IMR-90 (cell line): ENCODE measurements at regions not wholly inside any gene's neighbourhood (a gene's known extent, or its start where the extent isn't known, plus 50 kb on each side); places are given as distances from the start of the nearest gene placed in this dataset.

Experiments used
- ATAC-seq: fragments of 200-7000 bp; cut with Tn5 transposase; 2 replicates; pipeline ENCODE4 v1.9.1; 2020; ENCODE audit warnings: low read depth, mild to moderate bottlenecking, moderate library complexity
- BruUV-seq: library from RNA; stranded (reverse); fragments of 400-500 nt; replicated peaks from 2 replicates; lab custom pipeline; 2021; lab: Mats Ljungman, UMichigan
- CTCF ChIA-PET: fragments of 300-600 bp; formaldehyde crosslinking; extraction: SDS; loops from one replicate; lab custom pipeline; 2021; ENCODE audit warnings: antibody characterized with exemption; lab: Yijun Ruan, JAX
- POLR2A ChIA-PET: fragments of 300-600 bp; sonication (Branson Sonifier 250); formaldehyde crosslinking; loops from one replicate; lab custom pipeline; 2022; ENCODE audit warnings: antibody characterized with exemption; ENCODE audit not compliant: unreplicated experiment; lab: Charles Lee
- DNase-seq: peaks from one replicate; pipeline ENCODE4 v3.0.0; 2013
- H2AFZ ChIP-seq: replicated peaks from 2 replicates; pipeline ENCODE3; 2013; ENCODE audit warnings: low read length, mild to moderate bottlenecking; ENCODE audit not compliant: poor library complexity
- H2AK5ac ChIP-seq: 2 replicates; pipeline ENCODE4 v1.6.1; 2013; ENCODE audit warnings: low read depth, low read length, inconsistent platforms
- H2AK9ac ChIP-seq: replicated peaks from 2 replicates; pipeline ENCODE3; 2013; ENCODE audit warnings: mild to moderate bottlenecking, low read depth, low read length, moderate library complexity; ENCODE audit not compliant: poor library complexity
- H2BK120ac ChIP-seq: 2 replicates; pipeline ENCODE4 v1.6.1; 2013; ENCODE audit warnings: low read depth, low read length, inconsistent platforms
- H2BK15ac ChIP-seq: 3 replicates; pipeline ENCODE4 v1.6.1; 2013; ENCODE audit warnings: low read depth, low read length, inconsistent platforms
- H2BK20ac ChIP-seq: 2 replicates; pipeline ENCODE4 v1.6.1; 2013; ENCODE audit warnings: low read depth, mild to moderate bottlenecking, inconsistent platforms, low read length, moderate library complexity
- H2BK5ac ChIP-seq: 2 replicates; pipeline ENCODE4 v1.6.1; 2013; ENCODE audit warnings: mild to moderate bottlenecking, low read depth, low read length, inconsistent platforms; ENCODE audit not compliant: poor library complexity, severe bottlenecking
- H3K14ac ChIP-seq: replicated peaks from 2 replicates; pipeline ENCODE4 v1.6.1; 2013; ENCODE audit warnings: low read depth, low read length, inconsistent platforms
- H3K18ac ChIP-seq: 2 replicates; pipeline ENCODE4 v1.6.1; 2013; ENCODE audit warnings: low read depth, low read length, control low read depth
- H3K23ac ChIP-seq: 2 replicates; pipeline ENCODE4 v1.6.1; 2013; ENCODE audit warnings: low read depth, low read length, inconsistent platforms
- H3K27ac ChIP-seq: 2 replicates; pipeline ENCODE4 v1.5.1; 2013; ENCODE audit warnings: mild to moderate bottlenecking, control low read depth, low read length; ENCODE audit not compliant: insufficient read depth
- H3K27me3 ChIP-seq: 2 replicates; pipeline ENCODE4 v1.6.1; 2013; ENCODE audit warnings: low read length; ENCODE audit not compliant: control insufficient read depth, insufficient read depth
- H3K36me3 ChIP-seq: 2 replicates; pipeline ENCODE4 v1.6.1; 2013; ENCODE audit warnings: low read length, mixed read lengths; ENCODE audit not compliant: control insufficient read depth, insufficient read depth
- H3K4ac ChIP-seq: 2 replicates; pipeline ENCODE4 v1.6.1; 2013; ENCODE audit warnings: low read depth, low read length, inconsistent platforms
- H3K4me1 ChIP-seq: 2 replicates; pipeline ENCODE4 v1.6.1; 2013; ENCODE audit warnings: low read length, mixed read lengths; ENCODE audit not compliant: control insufficient read depth, insufficient read depth
- H3K4me2 ChIP-seq: 2 replicates; pipeline ENCODE4 v1.6.1; 2013; ENCODE audit warnings: low read depth, mild to moderate bottlenecking, control low read depth, low read length, moderate library complexity
- H3K4me3 ChIP-seq: 2 replicates; pipeline ENCODE4 v1.5.1; 2013; ENCODE audit warnings: low read depth, mild to moderate bottlenecking, control low read depth, low read length, moderate library complexity; ENCODE audit not compliant: insufficient read depth
- H3K56ac ChIP-seq: 2 replicates; pipeline ENCODE4 v1.6.1; 2013; ENCODE audit warnings: low read length, inconsistent platforms; ENCODE audit not compliant: insufficient read depth; ENCODE audit errors: extremely low read depth
- H3K79me1 ChIP-seq, 2 experiments: 2 replicates each; pipeline ENCODE4 v1.6.1; 2013; ENCODE audit warnings: low read length in 2 of 2, inconsistent platforms in 1 of 2, low read depth in 1 of 2
- H3K9ac ChIP-seq: 2 replicates; pipeline ENCODE4 v1.6.1; 2013; ENCODE audit warnings: low read depth, low read length, control low read depth
- H3K9me1 ChIP-seq: 2 replicates; pipeline ENCODE4 v1.6.1; 2013; ENCODE audit warnings: low read length, inconsistent platforms; ENCODE audit not compliant: insufficient read depth
- H3K9me3 ChIP-seq: 2 replicates; pipeline ENCODE4 v1.6.1; 2013; ENCODE audit warnings: low read length; ENCODE audit not compliant: control insufficient read depth, insufficient read depth
- H4K20me1 ChIP-seq: 2 replicates; pipeline ENCODE4 v1.6.1; 2013; ENCODE audit warnings: low read length, inconsistent platforms; ENCODE audit not compliant: insufficient read depth
- H4K5ac ChIP-seq: 2 replicates; pipeline ENCODE4 v1.6.1; 2013; ENCODE audit warnings: mild to moderate bottlenecking, low read depth, low read length, control low read depth
- H4K8ac ChIP-seq, 2 experiments: 2 replicates each; pipeline ENCODE4 v1.6.1; 2013; ENCODE audit warnings: low read depth in 2 of 2, low read length in 2 of 2, control low read depth in 1 of 2, inconsistent platforms in 1 of 2
- H4K91ac ChIP-seq: 2 replicates; pipeline ENCODE4 v1.6.1; 2013; ENCODE audit warnings: low read depth, low read length, inconsistent platforms; ENCODE audit not compliant: insufficient read depth
- CEBPB ChIP-seq: IDR thresholded peaks from 2 replicates; pipeline ENCODE4 v1.6.1; 2012; ENCODE audit warnings: low read depth, low read length, improper control_type of control experiment
- USF2 ChIP-seq: fragments of 150-350 bp; IDR thresholded peaks from 2 replicates; pipeline ENCODE4 v1.6.1; 2017; ENCODE audit warnings: mild to moderate bottlenecking, antibody characterized with exemption, low read length, low read depth
- WGBS, 2 experiments: methylation state at CpG; one replicate each; pipeline versions ENCODE4 v1.1.5 to v1.1.7; 2013; ENCODE audit warnings: missing lambda C conversion rate in 2 of 2; ENCODE audit not compliant: insufficient read length in 1 of 2; ENCODE audit errors: extremely low coverage in 2 of 2; 5-methylcytosine and 5-hydroxymethylcytosine counted together
- dilution Hi-C: fragments of 300-500 bp; cut with HindIII; formaldehyde crosslinking; loops from one replicate; pipeline ENCODE4 v1.14.3; 2018; ENCODE audit warnings: low sequenced_read_pairs; ENCODE audit not compliant: unreplicated experiment
- in situ Hi-C: fragments of 300-500 bp; cut with MboI; formaldehyde crosslinking; loops from 3 replicates; pipeline ENCODE4 v1.14.3; 2019; ENCODE audit warnings: low sequenced_read_pairs, inconsistent platforms, mixed read lengths
- intact Hi-C: fragments of 100-400 bp; cut with micrococcal nuclease; formaldehyde crosslinking; loops from 2 replicates; pipeline ENCODE4 v1.10.0; 2022
- TF ChIP-seq, protein P1 (sequence below): fragments of 150-350 bp; IDR thresholded peaks from 2 replicates; pipeline ENCODE4 v1.6.1; 2016; ENCODE audit warnings: low read depth, mild to moderate bottlenecking, low read length, moderate library complexity, borderline replicate concordance
- TF ChIP-seq, protein P2 (sequence below): conservative IDR thresholded peaks from 2 replicates; pipeline ENCODE4 v1.5.1; 2012; ENCODE audit warnings: mild to moderate bottlenecking, low read depth, low read length, improper control_type of control experiment

GRCh38 chr15:95646484-95647273 lies 683.8 kb upstream of the NR2F2 start:
- no peak overlapping the region for H3K56ac ChIP-seq
- H2BK15ac ChIP-seq: no peak overlapping the region
- no peak overlapping the region for H3K4me2 ChIP-seq
- no CpG with 5 or more reads among the region's 8 CpGs for WGBS, 2 experiments
- dilution Hi-C loops: no loop called here
- H3K9ac ChIP-seq: no peak overlapping the region
- no peak overlapping the region for H3K4ac ChIP-seq
- H2BK120ac ChIP-seq: no peak overlapping the region
- no peak overlapping the region for H4K5ac ChIP-seq
- H3K14ac ChIP-seq: no peak overlapping the region
- ATAC-seq (no peak), DNase-seq (no peak)
- intact Hi-C loops: no loop called here
- H2BK5ac ChIP-seq: no peak overlapping the region
- H3K9me3 ChIP-seq: no peaks in the 10 kb centered on the region
- no peak overlapping the region for H4K8ac ChIP-seq
- CTCF ChIA-PET: no interaction called here
- H3K4me3 ChIP-seq: no peak overlapping the region
- H2BK20ac ChIP-seq: no peak overlapping the region
- no peak overlapping the region for H2AFZ ChIP-seq
- in situ Hi-C loops: no loop called here
- BruUV-seq: no TSS peak
- POLR2A ChIA-PET: interaction anchor here (0.5 kb wide), 1 partner anchor 20 kb away, joined by 3 read pairs; no protein-coding TSS in a partner anchor
- H3K18ac ChIP-seq: no peak overlapping the region
- H3K27me3 ChIP-seq: no peaks in the 10 kb centered on the region
- no peak overlapping the region for H2AK9ac ChIP-seq
- H3K4me1 ChIP-seq: no peaks in the 10 kb centered on the region; the same call in 1 of the 2 replicates
- no peaks in the 10 kb centered on the region for H3K9me1 ChIP-seq
- no peaks in the 10 kb centered on the region for H3K79me1 ChIP-seq
- no peak overlapping the region for H2AK5ac ChIP-seq
- TF ChIP-seq, protein P1, sequence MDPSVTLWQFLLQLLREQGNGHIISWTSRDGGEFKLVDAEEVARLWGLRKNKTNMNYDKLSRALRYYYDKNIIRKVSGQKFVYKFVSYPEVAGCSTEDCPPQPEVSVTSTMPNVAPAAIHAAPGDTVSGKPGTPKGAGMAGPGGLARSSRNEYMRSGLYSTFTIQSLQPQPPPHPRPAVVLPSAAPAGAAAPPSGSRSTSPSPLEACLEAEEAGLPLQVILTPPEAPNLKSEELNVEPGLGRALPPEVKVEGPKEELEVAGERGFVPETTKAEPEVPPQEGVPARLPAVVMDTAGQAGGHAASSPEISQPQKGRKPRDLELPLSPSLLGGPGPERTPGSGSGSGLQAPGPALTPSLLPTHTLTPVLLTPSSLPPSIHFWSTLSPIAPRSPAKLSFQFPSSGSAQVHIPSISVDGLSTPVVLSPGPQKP: no peak
- TF ChIP-seq USF2 (no peak), CEBPB (no peak)
- TF ChIP-seq, protein P2, sequence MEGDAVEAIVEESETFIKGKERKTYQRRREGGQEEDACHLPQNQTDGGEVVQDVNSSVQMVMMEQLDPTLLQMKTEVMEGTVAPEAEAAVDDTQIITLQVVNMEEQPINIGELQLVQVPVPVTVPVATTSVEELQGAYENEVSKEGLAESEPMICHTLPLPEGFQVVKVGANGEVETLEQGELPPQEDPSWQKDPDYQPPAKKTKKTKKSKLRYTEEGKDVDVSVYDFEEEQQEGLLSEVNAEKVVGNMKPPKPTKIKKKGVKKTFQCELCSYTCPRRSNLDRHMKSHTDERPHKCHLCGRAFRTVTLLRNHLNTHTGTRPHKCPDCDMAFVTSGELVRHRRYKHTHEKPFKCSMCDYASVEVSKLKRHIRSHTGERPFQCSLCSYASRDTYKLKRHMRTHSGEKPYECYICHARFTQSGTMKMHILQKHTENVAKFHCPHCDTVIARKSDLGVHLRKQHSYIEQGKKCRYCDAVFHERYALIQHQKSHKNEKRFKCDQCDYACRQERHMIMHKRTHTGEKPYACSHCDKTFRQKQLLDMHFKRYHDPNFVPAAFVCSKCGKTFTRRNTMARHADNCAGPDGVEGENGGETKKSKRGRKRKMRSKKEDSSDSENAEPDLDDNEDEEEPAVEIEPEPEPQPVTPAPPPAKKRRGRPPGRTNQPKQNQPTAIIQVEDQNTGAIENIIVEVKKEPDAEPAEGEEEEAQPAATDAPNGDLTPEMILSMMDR: no peak
- H3K23ac ChIP-seq: no peak overlapping the region
- H3K27ac ChIP-seq: no peak overlapping the region
- no peaks in the 10 kb centered on the region for H3K36me3 ChIP-seq
- no peaks in the 10 kb centered on the region for H4K20me1 ChIP-seq
- no peak overlapping the region for H4K91ac ChIP-seq
